SK-N-SH treated with all-trans-retinoic acid at 6 μM for 48 hours (cell line): ENCODE measurements at regions not wholly inside any gene's neighbourhood (a gene's known extent, or its start where the extent isn't known, plus 50 kb on each side); places are given as distances from the start of the nearest gene placed in this dataset.

ENCODE experiments used
- ATAC-seq: fragments of 200-7000 bp; cut with Tn5 transposase; 3 replicates; pipeline ENCODE4 v1.9.1; 2020; ENCODE audit warnings: mild to moderate bottlenecking, moderate library complexity
- ARNTL ChIP-seq: fragments of 450-650 bp; formaldehyde crosslinking; IDR thresholded peaks from 2 replicates; pipeline ENCODE4 v1.5.0; 2020; ENCODE audit warnings: low read depth, mild to moderate bottlenecking, moderate library complexity, borderline replicate concordance
- BACH2 ChIP-seq: fragments of 250-450 bp; sonication (Bioruptor Pico); IDR thresholded peaks from 2 replicates; pipeline ENCODE4 v1.9.0; 2021; ENCODE audit warnings: mild to moderate bottlenecking, borderline replicate concordance
- CREB5 ChIP-seq: fragments of 250-450 bp; sonication (Bioruptor Pico); IDR thresholded peaks from 2 replicates; pipeline ENCODE4 v1.5.1; 2020; ENCODE audit warnings: low read depth, mild to moderate bottlenecking, moderate library complexity
- CSDC2 ChIP-seq: fragments of 250-450 bp; sonication (Bioruptor Pico); IDR thresholded peaks from 2 replicates; pipeline ENCODE4 v1.5.0; 2020; ENCODE audit warnings: mild to moderate bottlenecking, moderate library complexity
- ESRRG ChIP-seq: fragments of 250-450 bp; sonication (Bioruptor Pico); IDR thresholded peaks from 2 replicates; pipeline ENCODE4 v1.6.1; 2021; ENCODE audit warnings: mild to moderate bottlenecking
- GLIS3 ChIP-seq: fragments of 250-450 bp; sonication (Bioruptor Pico); IDR thresholded peaks from 2 replicates; pipeline ENCODE4 v1.5.0; 2020; ENCODE audit warnings: mild to moderate bottlenecking, moderate library complexity
- ISL1 ChIP-seq: fragments of 250-450 bp; sonication (Bioruptor Pico); IDR thresholded peaks from 2 replicates; pipeline ENCODE4 v2.1.2; 2022; ENCODE audit warnings: mild to moderate bottlenecking, moderate library complexity
- OSR1 ChIP-seq: fragments of 250-450 bp; sonication (Bioruptor Pico); IDR thresholded peaks from 2 replicates; pipeline ENCODE4 v1.8.0; 2022; ENCODE audit warnings: moderate library complexity, mild to moderate bottlenecking, inconsistent platforms
- POU6F1 ChIP-seq: fragments of 250-450 bp; sonication (Bioruptor Pico); IDR thresholded peaks from 2 replicates; pipeline ENCODE4 v1.8.0; 2021; ENCODE audit warnings: low read depth, mild to moderate bottlenecking, moderate library complexity, borderline replicate concordance
- PPARA ChIP-seq: fragments of 250-450 bp; sonication (Bioruptor Pico); IDR thresholded peaks from 2 replicates; pipeline ENCODE4 v1.5.0; 2020; ENCODE audit warnings: mild to moderate bottlenecking, borderline replicate concordance
- RARB ChIP-seq: fragments of 250-450 bp; sonication (Bioruptor Pico); IDR thresholded peaks from 2 replicates; pipeline ENCODE4 v1.8.0; 2021; ENCODE audit warnings: mild to moderate bottlenecking, moderate library complexity
- SNAI2 ChIP-seq: fragments of 250-450 bp; sonication (Bioruptor Pico); IDR thresholded peaks from 2 replicates; pipeline ENCODE4 v1.5.0; 2020; ENCODE audit warnings: mild to moderate bottlenecking, moderate library complexity
- TSHZ2 ChIP-seq: fragments of 250-450 bp; sonication (Bioruptor Pico); IDR thresholded peaks from 2 replicates; pipeline ENCODE4 v1.5.0; 2020; ENCODE audit warnings: mild to moderate bottlenecking, moderate library complexity
- ZC3H10 ChIP-seq: fragments of 250-450 bp; sonication (Bioruptor Pico); IDR thresholded peaks from 2 replicates; pipeline ENCODE4 v1.5.1; 2021; ENCODE audit warnings: mild to moderate bottlenecking, moderate library complexity
- ZFP3 ChIP-seq: fragments of 250-450 bp; sonication (Bioruptor Pico); IDR thresholded peaks from 2 replicates; pipeline ENCODE4 v1.5.0; 2020; ENCODE audit warnings: mild to moderate bottlenecking, moderate library complexity
- ZFP30 ChIP-seq: fragments of 450-650 bp; formaldehyde crosslinking; IDR thresholded peaks from 2 replicates; pipeline ENCODE4 v1.5.0; 2022; ENCODE audit warnings: mild to moderate bottlenecking, moderate library complexity
- ZNF565 ChIP-seq: fragments of 450-650 bp; formaldehyde crosslinking; conservative IDR thresholded peaks from 2 replicates; pipeline ENCODE4 v1.5.0; 2020; ENCODE audit warnings: low read depth, mild to moderate bottlenecking, moderate library complexity
- ZNF70 ChIP-seq: fragments of 450-650 bp; formaldehyde crosslinking; IDR thresholded peaks from 2 replicates; pipeline ENCODE4 v1.5.0; 2020; ENCODE audit warnings: mild to moderate bottlenecking, moderate library complexity
- TF ChIP-seq, protein P1 (sequence below): fragments of 250-450 bp; sonication (Bioruptor Pico); IDR thresholded peaks from 2 replicates; pipeline ENCODE4 v1.5.1; 2021; ENCODE audit warnings: mild to moderate bottlenecking, moderate library complexity
- TF ChIP-seq, protein P2 (sequence below): fragments of 250-450 bp; sonication (Bioruptor Pico); IDR thresholded peaks from 2 replicates; pipeline ENCODE4 v1.8.0; 2020; ENCODE audit warnings: mild to moderate bottlenecking, moderate library complexity, borderline replicate concordance

DNA sequence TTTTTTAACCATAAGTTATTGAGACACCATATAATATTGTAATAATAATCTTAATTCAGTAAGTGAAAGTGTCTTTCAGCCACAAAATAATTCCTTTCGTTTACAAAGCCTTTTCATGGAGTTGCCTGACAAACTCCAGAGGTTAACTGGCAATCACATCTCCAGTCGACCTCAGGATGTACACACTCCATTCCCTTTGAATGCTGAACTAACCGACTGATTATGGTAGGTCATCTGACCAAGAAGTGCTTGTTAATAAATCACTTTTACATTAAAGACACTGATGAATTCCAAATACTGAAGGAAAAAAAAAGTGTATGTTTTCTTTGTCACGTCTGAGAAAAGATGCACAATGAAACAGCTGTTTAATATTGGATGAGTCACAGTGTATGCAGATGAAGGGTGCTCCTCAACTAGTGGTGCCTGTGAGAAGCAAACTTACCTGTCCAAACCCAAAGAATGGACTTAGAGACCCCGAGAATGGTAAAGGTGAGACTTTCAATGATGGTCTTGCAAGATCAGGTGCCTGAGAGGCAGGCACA lies 348.1 kb upstream of the VWC2 start:
- no peak for ATAC-seq
- no peak for TF ChIP-seq ZFP3 (CRISPR knock-in tag)
- no peak for TF ChIP-seq GLIS3 (CRISPR knock-in tag)
- TF ChIP-seq CSDC2 (CRISPR knock-in tag) = no peak
- TF ChIP-seq PPARA = no peak
- no peak for TF ChIP-seq BACH2
- TF ChIP-seq, protein P1, sequence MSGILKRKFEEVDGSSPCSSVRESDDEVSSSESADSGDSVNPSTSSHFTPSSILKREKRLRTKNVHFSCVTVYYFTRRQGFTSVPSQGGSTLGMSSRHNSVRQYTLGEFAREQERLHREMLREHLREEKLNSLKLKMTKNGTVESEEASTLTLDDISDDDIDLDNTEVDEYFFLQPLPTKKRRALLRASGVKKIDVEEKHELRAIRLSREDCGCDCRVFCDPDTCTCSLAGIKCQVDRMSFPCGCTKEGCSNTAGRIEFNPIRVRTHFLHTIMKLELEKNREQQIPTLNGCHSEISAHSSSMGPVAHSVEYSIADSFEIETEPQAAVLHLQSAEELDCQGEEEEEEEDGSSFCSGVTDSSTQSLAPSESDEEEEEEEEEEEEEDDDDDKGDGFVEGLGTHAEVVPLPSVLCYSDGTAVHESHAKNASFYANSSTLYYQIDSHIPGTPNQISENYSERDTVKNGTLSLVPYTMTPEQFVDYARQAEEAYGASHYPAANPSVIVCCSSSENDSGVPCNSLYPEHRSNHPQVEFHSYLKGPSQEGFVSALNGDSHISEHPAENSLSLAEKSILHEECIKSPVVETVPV (CRISPR knock-in tag) = no peak
- TF ChIP-seq, protein P2, sequence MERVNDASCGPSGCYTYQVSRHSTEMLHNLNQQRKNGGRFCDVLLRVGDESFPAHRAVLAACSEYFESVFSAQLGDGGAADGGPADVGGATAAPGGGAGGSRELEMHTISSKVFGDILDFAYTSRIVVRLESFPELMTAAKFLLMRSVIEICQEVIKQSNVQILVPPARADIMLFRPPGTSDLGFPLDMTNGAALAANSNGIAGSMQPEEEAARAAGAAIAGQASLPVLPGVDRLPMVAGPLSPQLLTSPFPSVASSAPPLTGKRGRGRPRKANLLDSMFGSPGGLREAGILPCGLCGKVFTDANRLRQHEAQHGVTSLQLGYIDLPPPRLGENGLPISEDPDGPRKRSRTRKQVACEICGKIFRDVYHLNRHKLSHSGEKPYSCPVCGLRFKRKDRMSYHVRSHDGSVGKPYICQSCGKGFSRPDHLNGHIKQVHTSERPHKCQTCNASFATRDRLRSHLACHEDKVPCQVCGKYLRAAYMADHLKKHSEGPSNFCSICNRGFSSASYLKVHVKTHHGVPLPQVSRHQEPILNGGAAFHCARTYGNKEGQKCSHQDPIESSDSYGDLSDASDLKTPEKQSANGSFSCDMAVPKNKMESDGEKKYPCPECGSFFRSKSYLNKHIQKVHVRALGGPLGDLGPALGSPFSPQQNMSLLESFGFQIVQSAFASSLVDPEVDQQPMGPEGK (CRISPR knock-in tag) = no peak
- no peak for TF ChIP-seq CREB5 (CRISPR knock-in tag)
- TF ChIP-seq RARB (CRISPR knock-in tag) = no peak
- TF ChIP-seq ISL1 (CRISPR knock-in tag) = no peak
- no peak for TF ChIP-seq ARNTL (CRISPR knock-in tag)
- TF ChIP-seq SNAI2 (CRISPR knock-in tag) = no peak
- TF ChIP-seq POU6F1 (CRISPR knock-in tag) = no peak
- TF ChIP-seq OSR1 = no peak
- TF ChIP-seq ZNF70 = no peak
- TF ChIP-seq TSHZ2 = no peak
- TF ChIP-seq ZNF565 (CRISPR knock-in tag) = no peak
- no peak for TF ChIP-seq ZFP30 (CRISPR knock-in tag)
- no peak for TF ChIP-seq ESRRG (CRISPR knock-in tag)

- ATAC-seq = no peak
- TF ChIP-seq BACH2 = no peak
- TF ChIP-seq ZNF565 (CRISPR knock-in tag) = no peak
- TF ChIP-seq SNAI2 (CRISPR knock-in tag) = no peak
- TF ChIP-seq OSR1 = no peak
- no peak for TF ChIP-seq CSDC2 (CRISPR knock-in tag)
- no peak for TF ChIP-seq PPARA
- TF ChIP-seq, protein P2 (CRISPR knock-in tag) = no peak
- TF ChIP-seq ISL1 (CRISPR knock-in tag) = no peak
- TF ChIP-seq ZFP3 (CRISPR knock-in tag) = no peak
- no peak for TF ChIP-seq ZNF70
- no peak for TF ChIP-seq POU6F1 (CRISPR knock-in tag)
- TF ChIP-seq ZC3H10 (CRISPR knock-in tag) = no peak
- TF ChIP-seq TSHZ2 = no peak
- no peak for TF ChIP-seq ZFP30 (CRISPR knock-in tag)
- no peak for TF ChIP-seq RARB (CRISPR knock-in tag)
- TF ChIP-seq, protein P1 (CRISPR knock-in tag) = no peak
- no peak for TF ChIP-seq ESRRG (CRISPR knock-in tag)
- TF ChIP-seq GLIS3 (CRISPR knock-in tag) = no peak
Observed at GRCh38 chr7:49432254-49432653, 341.2 kb upstream of the VWC2 start.
